Endothelial cell of umbilical vein (primary cell): ENCODE measurements at regions not wholly inside any gene's neighbourhood (a gene's known extent, or its start where the extent isn't known, plus 50 kb on each side); places are given as distances from the start of the nearest gene placed in this dataset.

ENCODE experiments used
- BruUV-seq: library from RNA; stranded (reverse); fragments of 400-500 nt; replicated peaks from 2 replicates; lab custom pipeline; 2021; lab: Mats Ljungman, UMichigan
- CTCF ChIA-PET: fragments of 300-600, 350-600 bp; sonication (Branson Sonifier 250); formaldehyde crosslinking; loops from one replicate; lab custom pipeline; 2021; ENCODE audit warnings: antibody characterized with exemption, inconsistent platforms; lab: Charles Lee
- POLR2A ChIA-PET: fragments of 300-600, 350-600 bp; sonication (Branson Sonifier 250); formaldehyde crosslinking; loops from one replicate; lab custom pipeline; 2021; ENCODE audit warnings: antibody characterized with exemption, inconsistent platforms; lab: Charles Lee
- DNase-seq: peaks from one replicate; pipeline ENCODE4 v3.0.0-alpha.2; 2011; ENCODE audit warnings: low read depth, low spot score
- FAIRE-seq: peaks from 2 replicates; lab custom pipeline; 2011; peaks lifted over from hg19 to GRCh38; lab: Jason Lieb, UNC
- H2AFZ ChIP-seq: 2 replicates; pipeline ENCODE4 v1.6.0; 2012; ENCODE audit warnings: low read depth, low read length, control low read depth, inconsistent platforms
- H3K27ac ChIP-seq: 2 replicates; pipeline ENCODE4 v1.5.1; 2011; ENCODE audit warnings: low read depth, mild to moderate bottlenecking, control low read depth, low read length, moderate library complexity; ENCODE audit not compliant: insufficient read depth
- H3K27me3 ChIP-seq, 2 experiments: 2 replicates each; pipeline versions ENCODE4 v1.6.0 to v1.6.1; 2011; ENCODE audit warnings: low read length in 2 of 2, mixed read lengths in 1 of 2; ENCODE audit not compliant: control insufficient read depth in 2 of 2, insufficient read depth in 2 of 2
- H3K36me3 ChIP-seq, 2 experiments: 2 replicates in 1 of 2; 3 replicates in 1 of 2; pipeline ENCODE4 v1.5.1; 2011; ENCODE audit warnings: low read length in 2 of 2, mild to moderate bottlenecking in 1 of 2, moderate library complexity in 1 of 2; ENCODE audit not compliant: control insufficient read depth in 2 of 2, insufficient read depth in 2 of 2; ENCODE audit errors: extremely low read depth in 1 of 2
- H3K4me1 ChIP-seq: 3 replicates; pipeline ENCODE4 v1.5.1; 2011; ENCODE audit warnings: mild to moderate bottlenecking, low read length; ENCODE audit not compliant: control insufficient read depth, insufficient read depth; ENCODE audit errors: extremely low read depth
- H3K4me2 ChIP-seq: 2 replicates; pipeline ENCODE4 v1.6.1; 2011; ENCODE audit warnings: low read length, control low read depth, mixed read lengths; ENCODE audit not compliant: insufficient read depth
- H3K4me3 ChIP-seq, 3 experiments: fragments of 200-600 bp in 1 of 3; sonication (generic), shearing (Covaris generic) in 1 of 3; replicated peaks in 1 of 3; 2 replicates each; pipeline ENCODE4 v1.5.1; 2011 to 2016; ENCODE audit warnings: control low read depth in 3 of 3, low read length in 3 of 3, mild to moderate bottlenecking in 2 of 3, inconsistent platforms in 1 of 3, low read depth in 1 of 3, moderate library complexity in 1 of 3; ENCODE audit not compliant: insufficient read depth in 1 of 3
- H3K79me2 ChIP-seq: 2 replicates; pipeline ENCODE4 v1.6.0; 2012; ENCODE audit warnings: low read length, inconsistent platforms; ENCODE audit not compliant: control insufficient read depth, insufficient read depth
- H3K9ac ChIP-seq: replicated peaks from 2 replicates; pipeline ENCODE3; 2011; ENCODE audit warnings: low read length, control low read depth; ENCODE audit not compliant: insufficient read depth; ENCODE audit errors: extremely low read depth
- H3K9me1 ChIP-seq: replicated peaks from 3 replicates; pipeline ENCODE4 v1.6.0; 2011; ENCODE audit warnings: mild to moderate bottlenecking, low read length; ENCODE audit not compliant: control insufficient read depth, insufficient read depth; ENCODE audit errors: extremely low read depth
- H3K9me3 ChIP-seq: replicated peaks from 2 replicates; pipeline ENCODE4 v1.5.1; 2012; ENCODE audit warnings: low read length, inconsistent platforms; ENCODE audit not compliant: control insufficient read depth, insufficient read depth
- H4K20me1 ChIP-seq: replicated peaks from 2 replicates; pipeline ENCODE3; 2011; ENCODE audit warnings: mild to moderate bottlenecking, low read length; ENCODE audit not compliant: control insufficient read depth, insufficient read depth; ENCODE audit errors: extremely low read depth
- FOS ChIP-seq: IDR thresholded peaks from 2 replicates; pipeline ENCODE4 v1.6.1; 2011; ENCODE audit warnings: mild to moderate bottlenecking, low read length, moderate library complexity, borderline replicate concordance; ENCODE audit not compliant: insufficient read depth
- MYC ChIP-seq: IDR thresholded peaks from one replicate; pipeline ENCODE4 v1.6.1; 2011; ENCODE audit warnings: mild to moderate bottlenecking, low read depth, low read length
- POLR2A ChIP-seq: IDR thresholded peaks from 2 replicates; pipeline ENCODE4 v1.6.1; 2012; ENCODE audit warnings: low read depth, mild to moderate bottlenecking, control low read depth, low read length
- POLR2AphosphoS5 ChIP-seq: IDR thresholded peaks from 2 replicates; pipeline ENCODE4 v1.6.1; 2012; ENCODE audit warnings: low read depth, mild to moderate bottlenecking, control low read depth, low read length, moderate library complexity; ENCODE audit not compliant: insufficient read depth
- dilution Hi-C: fragments of 300-500 bp; cut with MboI; formaldehyde crosslinking; loops from one replicate; pipeline ENCODE4 v1.15.0; 2019; ENCODE audit warnings: low sequenced_read_pairs; ENCODE audit not compliant: extremely low pct_ligation_motif_present
- intact Hi-C: fragments of 100-400 bp; cut with micrococcal nuclease; formaldehyde crosslinking; loops from one replicate; pipeline ENCODE4 v1.10.0; 2022
- TF ChIP-seq, protein P1 (sequence below), 2 donors: IDR thresholded peaks; 1 replicate in 1 of 2; 2 replicates in 1 of 2; pipeline ENCODE4 v1.5.1; 2011; ENCODE audit warnings: low read length in 2 of 2, mild to moderate bottlenecking in 2 of 2, moderate library complexity in 2 of 2, control low read depth in 1 of 2, inconsistent platforms in 1 of 2, low read depth in 1 of 2; ENCODE audit not compliant: insufficient read depth in 1 of 2; ENCODE audit errors: extremely low read depth in 1 of 2

DNA sequence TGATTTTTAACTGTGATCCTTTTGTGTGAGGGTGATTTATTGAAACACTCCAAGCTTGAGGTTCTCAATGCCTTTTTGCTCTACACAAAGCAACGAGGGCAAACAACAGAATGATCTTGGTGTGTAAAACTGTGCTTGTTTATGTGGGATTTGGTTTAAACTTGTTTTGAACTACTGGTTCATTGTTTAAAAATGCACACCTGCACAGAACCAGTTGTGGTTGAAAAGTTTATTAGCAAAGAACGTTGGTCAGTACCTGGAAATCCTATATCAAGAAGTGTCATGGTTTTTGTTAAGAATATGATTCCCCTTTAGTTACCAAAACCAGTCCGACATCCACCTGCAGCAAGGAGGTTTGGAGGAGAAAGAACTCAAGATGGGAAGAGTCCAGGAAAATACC lies 239.4 kb downstream of the WNT5A start:
- H3K27ac ChIP-seq = no peak overlapping the region
- FAIRE-seq (no peak), DNase-seq (no peak)
- no peaks in the 10 kb centered on the region for H3K79me2 ChIP-seq
- dilution Hi-C loops = no loop called here
- no peaks in the 10 kb centered on the region for H3K4me1 ChIP-seq
- H3K9ac ChIP-seq = no peak overlapping the region
- H3K27me3 ChIP-seq = no peaks in the 10 kb centered on the region
- no peak for TF ChIP-seq MYC
- ChIA-PET CTCF (no interaction called here), POLR2A (no interaction called here)
- intact Hi-C loops = no loop called here
- no peaks in the 10 kb centered on the region for H4K20me1 ChIP-seq
- no peaks in the 10 kb centered on the region for H3K9me3 ChIP-seq
- H3K4me2 ChIP-seq = no peak overlapping the region
- H2AFZ ChIP-seq = no peak overlapping the region
- H3K9me1 ChIP-seq = no peaks in the 10 kb centered on the region
- no TSS peak for BruUV-seq
- no peaks in the 10 kb centered on the region for H3K36me3 ChIP-seq
- no peak overlapping the region for H3K4me3 ChIP-seq

DNA sequence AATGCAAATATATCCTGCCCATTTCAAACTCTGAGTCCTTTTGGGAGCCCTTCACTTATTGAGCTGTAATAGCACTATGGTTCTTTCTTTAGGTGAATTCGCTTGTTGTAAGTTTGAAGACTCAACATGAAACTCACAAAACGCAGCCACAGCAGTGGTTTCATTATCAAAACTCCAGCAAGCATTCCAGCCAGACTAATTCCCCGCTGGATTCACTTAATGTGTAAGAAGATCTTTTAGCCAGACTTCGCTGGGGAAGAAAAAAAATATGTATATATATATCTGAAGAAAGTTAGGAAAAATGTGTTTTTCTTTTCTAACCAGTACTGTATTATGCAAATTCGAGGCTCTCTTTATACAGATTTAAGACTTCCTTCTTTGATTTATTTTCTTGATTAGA lies 241.1 kb downstream of the WNT5A start:
- Histone ChIP-seq H3K27ac (no peak overlapping the region), H3K79me2 (no peaks in the 10 kb centered on the region), H3K4me3 (no peak overlapping the region), H3K36me3 (no peaks in the 10 kb centered on the region), H3K9me3 (no peaks in the 10 kb centered on the region), H4K20me1 (no peaks in the 10 kb centered on the region), H3K4me2 (no peak overlapping the region), H2AFZ (no peak overlapping the region), H3K4me1 (no peaks in the 10 kb centered on the region), H3K9me1 (no peaks in the 10 kb centered on the region), H3K27me3 (no peaks in the 10 kb centered on the region), H3K9ac (no peak overlapping the region)
- POLR2A ChIA-PET = no interaction called here
- no peak for DNase-seq
- CTCF ChIA-PET = no interaction called here
- BruUV-seq = no TSS peak
- TF ChIP-seq FOS (no peak), POLR2A (no peak), POLR2AphosphoS5 (no peak)
- TF ChIP-seq, protein P1, sequence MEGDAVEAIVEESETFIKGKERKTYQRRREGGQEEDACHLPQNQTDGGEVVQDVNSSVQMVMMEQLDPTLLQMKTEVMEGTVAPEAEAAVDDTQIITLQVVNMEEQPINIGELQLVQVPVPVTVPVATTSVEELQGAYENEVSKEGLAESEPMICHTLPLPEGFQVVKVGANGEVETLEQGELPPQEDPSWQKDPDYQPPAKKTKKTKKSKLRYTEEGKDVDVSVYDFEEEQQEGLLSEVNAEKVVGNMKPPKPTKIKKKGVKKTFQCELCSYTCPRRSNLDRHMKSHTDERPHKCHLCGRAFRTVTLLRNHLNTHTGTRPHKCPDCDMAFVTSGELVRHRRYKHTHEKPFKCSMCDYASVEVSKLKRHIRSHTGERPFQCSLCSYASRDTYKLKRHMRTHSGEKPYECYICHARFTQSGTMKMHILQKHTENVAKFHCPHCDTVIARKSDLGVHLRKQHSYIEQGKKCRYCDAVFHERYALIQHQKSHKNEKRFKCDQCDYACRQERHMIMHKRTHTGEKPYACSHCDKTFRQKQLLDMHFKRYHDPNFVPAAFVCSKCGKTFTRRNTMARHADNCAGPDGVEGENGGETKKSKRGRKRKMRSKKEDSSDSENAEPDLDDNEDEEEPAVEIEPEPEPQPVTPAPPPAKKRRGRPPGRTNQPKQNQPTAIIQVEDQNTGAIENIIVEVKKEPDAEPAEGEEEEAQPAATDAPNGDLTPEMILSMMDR (IDR thresholded peaks at IDR 0.05; ENCODE audit: extremely low read depth in 1 of 2, insufficient read depth in 1 of 2, low read depth in 1 of 2, low read length in 2 of 2) = no peak
- intact Hi-C loops = no loop called here
- dilution Hi-C loops = no loop called here
- FAIRE-seq = no peak
